Heart left ventricle (tissue), 13 donors: ENCODE measurements at regions not wholly inside any gene's neighbourhood (a gene's known extent, or its start where the extent isn't known, plus 50 kb on each side); places are given as distances from the start of the nearest gene placed in this dataset.

Experiments used
- CTCF ChIP-seq, 12 donors: fragments of 200-600 bp; sonication (generic) in 4 of 12; IDR thresholded peaks; one replicate each; pipeline versions ENCODE4 v1.5.0 to v1.8.0; 2018 to 2022; ENCODE audit warnings: antibody characterized with exemption in 12 of 12, mild to moderate bottlenecking in 5 of 12
- POLR2A ChIP-seq, 2 donors: fragments of 450-650 bp; IDR thresholded peaks; one replicate each; pipeline ENCODE4 v1.6.1; 2017; ENCODE audit warnings: antibody characterized with exemption in 2 of 2, mild to moderate bottlenecking in 2 of 2, moderate library complexity in 2 of 2
- donor health status: ischemic (EF 13 %, LVEDD 7.1; RV severe dilation, severe dysfunction).
- donor health status: DM: no; HTN: yes; CAD: no.
- donor health status: DM: no; HTN: no; CAD: no.
- donor health status: ischemic (EF 25% LVEDD 6.9; RV normal size, moderate dysfunction).
- donor health status: ischemic (EF 25% LVEDD 5.7; RV mildly dilated, moderate dysfunction).
- donor health status: ischemic (EF 35%, LVEDD 5.7; RV mildly dilated, moderate dysfunction).
- donor health status: nonischemic (EF 11% LVEDD 7.7; RV severe dilation, severe dysfunction).
- donor health status: DM: yes; HTN: yes; CAD: no.
- donor health status: PGD.
- donor health status: ischemic (EF 29% LVEDD 5.4; RV normal size, mild dysfunction).
- donor health status: nonischemic (EF 23%, LVEDD 6.1; RV moderate dilation, normal function).

- TF ChIP-seq CTCF (IDR thresholded peaks at IDR 0.05) (peak in 2 of 12 donors; percentile 9 to 12), POLR2A (IDR thresholded peaks at IDR 0.05) (no peak)
These were observed 223.0 kb downstream of the NSUN3 start for GRCh38 chr3:94285872-94286271.
